HuH-7 (cell line): ENCODE measurements at regions not wholly inside any gene's neighbourhood (a gene's known extent, or its start where the extent isn't known, plus 50 kb on each side); places are given as distances from the start of the nearest gene placed in this dataset.

Source experiments
- DNase-seq: peaks from one replicate; pipeline ENCODE4 v3.0.0; 2011; ENCODE audit warnings: low spot score

- DNase-seq = no peak
These were observed 643.8 kb upstream of the KLHL29 start for GRCh38 chr2:22741216-22741615.

DNA sequence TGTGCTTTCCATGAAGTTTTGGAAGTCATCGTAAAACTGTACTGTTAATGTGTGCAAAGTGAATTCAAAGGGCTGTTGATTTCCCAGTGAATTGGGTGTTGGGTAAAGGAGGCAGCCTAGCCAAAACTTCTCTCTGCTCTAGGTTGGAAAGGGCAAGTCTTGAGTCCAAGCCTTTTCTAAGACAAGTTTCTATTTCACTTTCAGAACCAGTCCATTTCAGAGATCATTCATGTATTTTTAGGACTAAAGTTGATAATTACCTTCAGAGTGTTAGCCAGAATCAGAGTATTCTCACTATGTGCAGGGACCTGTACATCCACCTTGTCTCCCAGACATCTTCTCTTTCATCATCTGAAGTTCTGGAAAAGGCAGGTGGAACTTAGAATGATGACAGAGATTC lies 636.1 kb upstream of the KLHL29 start:
- DNase-seq = no peak

- no peak for DNase-seq
These were observed 631.5 kb upstream of the KLHL29 start for GRCh38 chr2:22753476-22753875.

- DNase-seq = no peak
These were observed 628.5 kb upstream of the KLHL29 start for GRCh38 chr2:22756276-22757043.

DNA sequence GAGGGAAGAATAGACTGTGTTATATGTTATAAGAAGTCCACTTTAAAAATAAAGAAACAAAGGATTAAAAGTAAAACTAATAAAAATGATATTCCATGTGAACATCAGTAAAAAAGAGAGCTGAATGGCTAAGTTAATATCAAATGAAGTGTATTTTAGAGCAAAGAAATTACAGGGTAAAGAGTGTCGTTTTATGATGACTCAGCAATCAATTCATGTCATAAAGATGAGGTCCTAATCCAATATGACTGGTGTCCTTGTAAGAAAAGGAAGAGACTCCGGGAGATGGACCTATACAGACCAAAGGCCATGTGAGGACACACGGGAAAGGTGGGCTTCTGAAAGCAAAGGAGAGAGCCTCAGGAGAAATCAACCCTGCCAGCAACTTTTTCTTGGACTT lies 615.5 kb upstream of the KLHL29 start:
- no peak for DNase-seq

GRCh38 chr2:22784566-22784965 lies 600.4 kb upstream of the KLHL29 start:
- no peak for DNase-seq

- no peak for DNase-seq
These were observed 598.2 kb upstream of the KLHL29 start for GRCh38 chr2:22786817-22787216.

GRCh38 chr2:22787745-22788144 lies 597.2 kb upstream of the KLHL29 start:
- DNase-seq = no peak

GRCh38 chr2:22788749-22789327 lies 596.1 kb upstream of the KLHL29 start:
- no peak for DNase-seq

GRCh38 chr2:22795287-22795866 lies 589.6 kb upstream of the KLHL29 start:
- DNase-seq = no peak

GRCh38 chr2:22798386-22798785 lies 586.6 kb upstream of the KLHL29 start:
- DNase-seq = no peak

GRCh38 chr2:22800412-22800811 lies 584.6 kb upstream of the KLHL29 start:
- DNase-seq = no peak

- DNase-seq = no peak
These were observed 583.9 kb upstream of the KLHL29 start for GRCh38 chr2:22801071-22801470.

DNA sequence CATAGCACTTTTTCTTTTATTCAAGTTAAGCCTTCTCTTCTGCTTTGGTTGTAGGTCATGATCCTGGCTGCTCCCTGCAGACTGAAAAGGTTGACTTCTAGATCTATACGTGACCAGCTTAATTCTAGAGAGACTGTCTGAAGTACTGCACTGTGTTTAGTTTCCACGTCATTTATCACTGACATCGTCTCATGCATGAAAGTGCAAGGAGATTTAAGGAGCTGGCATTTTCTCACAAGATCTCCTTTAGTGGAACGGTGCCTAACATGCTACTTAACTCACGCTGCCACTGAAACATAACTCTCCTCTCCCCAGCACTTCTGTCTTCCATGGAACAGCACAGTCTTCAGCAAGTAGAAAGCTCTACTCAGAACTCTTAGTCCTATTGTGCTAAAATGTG lies 583.0 kb upstream of the KLHL29 start:
- DNase-seq = no peak

GRCh38 chr2:22807872-22808271 lies 577.1 kb upstream of the KLHL29 start:
- no peak for DNase-seq

DNA sequence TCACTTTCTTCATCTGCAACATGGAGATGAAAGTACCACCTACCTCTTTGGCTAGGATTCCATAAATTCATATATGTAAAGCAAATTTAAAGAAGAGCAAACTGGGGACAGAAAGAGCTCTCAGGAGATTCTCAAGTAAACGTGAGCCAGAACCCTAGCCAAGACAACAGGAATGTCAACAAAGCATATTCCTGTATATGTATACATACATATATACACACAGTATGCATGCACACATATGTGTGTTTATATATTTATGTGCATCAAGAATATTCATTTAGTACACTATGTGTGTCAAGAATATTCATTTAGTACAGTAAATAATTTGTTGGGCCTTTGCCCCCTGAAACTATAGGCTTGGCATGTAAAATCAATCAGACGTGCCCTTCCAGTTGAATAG lies 574.4 kb upstream of the KLHL29 start:
- DNase-seq = no peak

GRCh38 chr2:22812065-22812680 lies 572.8 kb upstream of the KLHL29 start:
- DNase-seq = no peak

- DNase-seq = no peak
These were observed 567.8 kb upstream of the KLHL29 start for GRCh38 chr2:22817197-22817596.

DNA sequence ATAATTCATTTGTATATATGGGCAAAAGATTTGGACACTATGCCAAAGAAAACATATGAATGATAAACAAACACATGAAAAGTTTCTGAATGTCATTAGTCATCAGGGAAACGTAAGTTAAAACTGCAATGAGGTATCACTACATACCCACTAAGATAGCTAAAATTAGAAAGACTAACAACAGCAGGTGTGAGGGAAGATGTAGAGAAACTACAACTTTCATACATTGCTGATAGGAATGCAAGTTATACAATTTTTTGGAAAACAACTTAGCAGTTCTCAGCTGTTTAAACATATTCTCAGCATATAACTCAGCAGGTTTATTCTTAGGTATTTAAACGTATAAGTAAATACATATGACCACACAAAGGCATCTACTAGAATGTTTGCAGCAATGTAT lies 563.5 kb upstream of the KLHL29 start:
- DNase-seq = no peak

DNA sequence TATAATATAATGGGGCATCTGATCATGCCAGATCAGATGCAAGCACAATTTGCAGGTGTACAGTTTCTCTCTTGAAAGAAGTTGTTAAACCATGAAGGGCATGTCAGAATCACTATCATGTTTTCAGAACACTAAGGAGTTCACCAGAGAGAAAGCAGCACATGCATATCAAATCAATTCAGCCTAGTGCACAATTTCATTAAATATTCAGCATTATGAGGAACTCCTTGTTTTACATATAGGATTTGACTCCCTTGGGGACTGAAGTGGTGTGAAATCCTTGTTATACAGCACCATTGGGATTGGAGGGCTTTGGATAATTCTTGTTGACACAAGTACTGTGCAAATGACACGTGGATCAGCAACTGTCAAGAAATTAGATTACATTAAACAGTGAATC lies 562.1 kb upstream of the KLHL29 start:
- DNase-seq = no peak

DNA sequence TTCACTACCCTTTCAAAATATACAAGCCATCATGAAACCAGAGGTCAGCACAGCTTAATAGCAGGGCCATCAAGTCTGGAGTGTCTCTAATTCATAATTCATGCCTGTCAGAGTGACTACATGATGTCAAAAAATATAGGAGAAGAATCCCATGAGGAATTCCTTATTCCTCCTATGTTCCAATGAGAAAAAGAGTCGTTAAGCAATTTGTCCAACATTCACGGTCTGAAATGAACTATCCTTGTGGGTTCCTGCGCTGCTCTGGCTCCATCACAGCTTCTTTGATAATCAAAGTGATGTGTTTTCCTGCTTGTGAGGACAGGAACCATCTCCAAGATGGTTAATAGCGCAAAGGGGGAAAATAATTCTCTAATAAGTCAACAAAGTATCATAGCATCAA lies 560.4 kb upstream of the KLHL29 start:
- no peak for DNase-seq

DNA sequence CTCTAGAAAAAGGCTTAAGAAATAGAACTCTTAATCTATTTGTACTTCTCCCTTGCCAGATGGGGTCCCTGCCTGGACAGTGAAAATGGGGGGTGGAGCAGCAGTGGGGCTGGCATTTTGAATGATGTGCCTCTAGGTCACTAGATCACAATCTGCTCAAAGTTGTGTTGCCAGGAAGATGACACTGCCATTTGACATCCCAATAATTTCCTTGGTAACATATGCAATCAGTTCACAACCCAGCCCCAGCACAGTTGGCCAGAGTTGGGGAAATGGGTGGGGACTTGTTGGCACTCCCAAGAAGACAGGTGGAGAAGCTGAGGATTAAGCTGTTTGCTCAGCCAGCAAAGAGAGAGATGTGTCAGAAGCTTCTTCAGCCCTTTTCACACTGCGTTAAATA lies 558.3 kb upstream of the KLHL29 start:
- DNase-seq = no peak

DNA sequence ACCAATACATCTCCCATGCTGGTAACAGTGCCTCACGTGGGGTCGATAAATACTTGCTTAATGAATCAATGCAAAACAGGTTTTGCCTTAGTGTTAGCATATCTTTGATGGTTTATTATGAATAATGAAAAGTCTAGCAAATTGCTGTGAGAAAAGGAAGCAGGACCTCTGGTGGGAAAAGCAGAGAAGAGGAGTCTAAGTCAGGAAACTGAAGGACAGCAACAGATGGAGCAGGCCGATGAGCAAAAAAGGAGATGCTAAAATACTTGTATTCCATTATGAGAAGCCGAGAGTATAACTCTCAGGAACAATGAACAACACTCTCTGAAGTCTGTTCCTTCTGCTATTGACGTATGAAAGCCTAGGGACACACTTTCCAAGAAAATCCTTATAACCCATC lies 555.2 kb upstream of the KLHL29 start:
- no peak for DNase-seq
